ENCODE measurements at regions not wholly inside any gene's neighbourhood (a gene's known extent, or its start where the extent isn't known, plus 50 kb on each side); places are given as distances from the start of the nearest gene placed in this dataset.
"Not testable (repeated sequence)": the region's sequence is repeated elsewhere in the genome, so short reads cannot be mapped to it uniquely, and the experiment has no call there.

GRCh38 chr15:84156588-84156840 is 79.1 kb upstream of the GOLGA6L4 start:
- not testable (repeated sequence) for H3K9me3 Mint-ChIP-seq; H3K36me3 Mint-ChIP-seq (ENCODE audit: low read depth); H3K4me3 Mint-ChIP-seq; H3K27me3 Mint-ChIP-seq (ENCODE audit: low read depth, poor library complexity); DNase-seq
- peaks cover 79% of the 10 kb centered on the region for H3K4me1 Mint-ChIP-seq
- peak overlapping the region; percentile 29 for H3K27ac Mint-ChIP-seq

GRCh38 chr15:84157056-84157632 is 78.4 kb upstream of the GOLGA6L4 start:
- not testable (repeated sequence) for H3K27ac Mint-ChIP-seq; DNase-seq; H3K27me3 Mint-ChIP-seq (ENCODE audit: low read depth, poor library complexity); H3K36me3 Mint-ChIP-seq (ENCODE audit: low read depth); H3K9me3 Mint-ChIP-seq
- Mint-ChIP-seq H3K4me1 (peaks cover 73% of the 10 kb centered on the region), H3K4me3 (peak overlapping the region; percentile 63)

GRCh38 chr15:84157857-84158256 is 77.7 kb upstream of the GOLGA6L4 start:
- not testable (repeated sequence) for H3K36me3 Mint-ChIP-seq (ENCODE audit: low read depth); DNase-seq; H3K27me3 Mint-ChIP-seq (ENCODE audit: low read depth, poor library complexity); H3K4me3 Mint-ChIP-seq; H3K9me3 Mint-ChIP-seq; H3K27ac Mint-ChIP-seq
- peaks cover 73% of the 10 kb centered on the region for H3K4me1 Mint-ChIP-seq

GRCh38 chr15:84159346-84160269 is 76.0 kb upstream of the GOLGA6L4 start:
- not testable (repeated sequence) for H3K27me3 Mint-ChIP-seq (ENCODE audit: low read depth, poor library complexity); H3K9me3 Mint-ChIP-seq; H3K27ac Mint-ChIP-seq; DNase-seq; H3K4me3 Mint-ChIP-seq; H3K36me3 Mint-ChIP-seq (ENCODE audit: low read depth)
- H3K4me1 Mint-ChIP-seq, result peaks cover 72% of the 10 kb centered on the region

GRCh38 chr15:84164423-84165292 is 70.9 kb upstream of the GOLGA6L4 start:
- H3K4me1 Mint-ChIP-seq, result peaks cover 38% of the 10 kb centered on the region
- H3K27me3 Mint-ChIP-seq (ENCODE audit: low read depth, poor library complexity); H3K9me3 Mint-ChIP-seq; H3K4me3 Mint-ChIP-seq; H3K36me3 Mint-ChIP-seq (ENCODE audit: low read depth): not testable (repeated sequence)
- peak; percentile 24 for DNase-seq
- peak overlapping the region; percentile 91 for H3K27ac Mint-ChIP-seq

GRCh38 chr15:84170029-84170428 is 65.5 kb upstream of the GOLGA6L4 start:
- not testable (repeated sequence) for H3K27ac Mint-ChIP-seq; H3K36me3 Mint-ChIP-seq (ENCODE audit: low read depth); H3K27me3 Mint-ChIP-seq (ENCODE audit: low read depth, poor library complexity); H3K4me1 Mint-ChIP-seq; H3K9me3 Mint-ChIP-seq; DNase-seq; H3K4me3 Mint-ChIP-seq

GRCh38 chr15:84173231-84173610 is 62.4 kb upstream of the GOLGA6L4 start:
- not testable (repeated sequence) for H3K4me1 Mint-ChIP-seq; H3K4me3 Mint-ChIP-seq; H3K36me3 Mint-ChIP-seq (ENCODE audit: low read depth); H3K9me3 Mint-ChIP-seq; H3K27me3 Mint-ChIP-seq (ENCODE audit: low read depth, poor library complexity); H3K27ac Mint-ChIP-seq
- DNase-seq, result peak; percentile 23

Measured in nephron progenitor cell (in vitro differentiated cells).